Skeletal muscle satellite cell (primary cell): ENCODE measurements at regions not wholly inside any gene's neighbourhood (a gene's known extent, or its start where the extent isn't known, plus 50 kb on each side); places are given as distances from the start of the nearest gene placed in this dataset.
"Not testable (repeated sequence)": the region's sequence is repeated elsewhere in the genome, so short reads cannot be mapped to it uniquely, and the experiment has no call there.

ENCODE experiments used
- H3K27me3 ChIP-seq: 2 replicates; pipeline ENCODE4 v1.7.0; 2013; ENCODE audit warnings: low read length; ENCODE audit not compliant: control insufficient read depth, insufficient read depth
- H3K36me3 ChIP-seq: 2 replicates; pipeline ENCODE4 v1.7.0; 2013; ENCODE audit warnings: mild to moderate bottlenecking, control low read depth, low read length; ENCODE audit not compliant: insufficient read depth
- H3K4me1 ChIP-seq: 2 replicates; pipeline ENCODE4 v1.7.0; 2013; ENCODE audit warnings: low read length; ENCODE audit not compliant: control insufficient read depth, insufficient read depth
- H3K4me2 ChIP-seq: 2 replicates; pipeline ENCODE4 v1.7.0; 2013; ENCODE audit warnings: mild to moderate bottlenecking, low read length
- H3K4me3 ChIP-seq: 2 replicates; pipeline ENCODE4 v1.7.0; 2013; ENCODE audit warnings: low read length
- H3K9ac ChIP-seq: 2 replicates; pipeline ENCODE4 v1.7.0; 2013; ENCODE audit warnings: mild to moderate bottlenecking, low read depth, low read length, moderate library complexity
- H3K9me3 ChIP-seq: replicated peaks from 2 replicates; pipeline ENCODE4 v1.7.0; 2013; ENCODE audit warnings: mild to moderate bottlenecking, control low read depth, low read length

- H3K27me3 ChIP-seq = no peaks in the 10 kb centered on the region
- peaks cover 33% of the 10 kb centered on the region for H3K9me3 ChIP-seq
- no peak overlapping the region for H3K9ac ChIP-seq
- H3K4me1 ChIP-seq = no peaks in the 10 kb centered on the region
- no peaks in the 10 kb centered on the region for H3K36me3 ChIP-seq
- no peak overlapping the region for H3K4me3 ChIP-seq
- no peak overlapping the region for H3K4me2 ChIP-seq
Measured at GRCh38 chr22:48422900-48423480, 1404.7 kb downstream of the BRD1 start.

- Histone ChIP-seq H3K4me1 (no peaks in the 10 kb centered on the region), H3K9ac (no peak overlapping the region), H3K4me2 (no peak overlapping the region), H3K9me3 (peaks cover 9% of the 10 kb centered on the region), H3K27me3 (no peaks in the 10 kb centered on the region), H3K36me3 (no peaks in the 10 kb centered on the region), H3K4me3 (no peak overlapping the region)
Measured at GRCh38 chr22:48418831-48419230, 1408.8 kb downstream of the BRD1 start.

GRCh38 chr22:48417225-48418070, 1410.2 kb downstream of the BRD1 start:
- no peaks in the 10 kb centered on the region for H3K4me1 ChIP-seq
- no peak overlapping the region for H3K4me3 ChIP-seq
- H3K36me3 ChIP-seq = no peaks in the 10 kb centered on the region
- no peaks in the 10 kb centered on the region for H3K27me3 ChIP-seq
- no peak overlapping the region for H3K9ac ChIP-seq
- H3K9me3 ChIP-seq = peaks cover 9% of the 10 kb centered on the region
- no peak overlapping the region for H3K4me2 ChIP-seq

- peaks cover 9% of the 10 kb centered on the region for H3K9me3 ChIP-seq
Measured at GRCh38 chr22:48416396-48417224, 1411.1 kb downstream of the BRD1 start.

GRCh38 chr22:48415520-48415919, 1412.2 kb downstream of the BRD1 start:
- Histone ChIP-seq H3K9me3 (peaks cover 9% of the 10 kb centered on the region), H3K9ac (no peak overlapping the region), H3K4me1 (no peaks in the 10 kb centered on the region), H3K27me3 (no peaks in the 10 kb centered on the region), H3K4me2 (no peak overlapping the region), H3K4me3 (no peak overlapping the region), H3K36me3 (no peaks in the 10 kb centered on the region)

More at GRCh38 chr22:48416396-48417224, 1411.1 kb downstream of the BRD1 start:
- Histone ChIP-seq H3K4me3 (no peak overlapping the region), H3K9ac (no peak overlapping the region), H3K36me3 (no peaks in the 10 kb centered on the region), H3K4me2 (no peak overlapping the region), H3K4me1 (no peaks in the 10 kb centered on the region), H3K27me3 (no peaks in the 10 kb centered on the region)

GRCh38 chr22:48414651-48415050, 1413.0 kb downstream of the BRD1 start:
- Histone ChIP-seq H3K4me1 (no peaks in the 10 kb centered on the region), H3K36me3 (no peaks in the 10 kb centered on the region)

DNA sequence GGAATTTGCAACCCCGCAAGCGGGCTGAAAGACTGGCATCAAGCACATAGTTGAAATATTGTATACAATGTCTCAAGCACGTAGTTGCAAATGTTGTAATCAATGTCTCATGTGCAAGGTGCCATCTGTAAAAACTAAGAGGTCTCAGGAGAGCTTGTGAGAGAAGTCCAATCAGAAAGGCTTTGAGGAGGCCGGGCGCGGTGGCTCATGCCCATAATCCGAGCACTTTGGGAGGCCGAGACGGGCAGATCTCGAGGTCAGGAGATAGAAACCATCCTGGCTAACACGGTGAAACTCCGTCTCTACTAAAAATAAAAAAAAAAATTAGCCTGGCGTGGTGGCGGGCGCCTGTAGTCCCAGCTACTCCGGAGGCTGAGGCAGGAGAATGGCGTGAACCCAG, 1414.7 kb downstream of the BRD1 start:
- not testable (repeated sequence) for H3K9ac ChIP-seq, H3K4me2 ChIP-seq, H3K9me3 ChIP-seq, H3K36me3 ChIP-seq, H3K4me1 ChIP-seq, H3K27me3 ChIP-seq, H3K4me3 ChIP-seq

More at GRCh38 chr22:48414651-48415050, 1413.0 kb downstream of the BRD1 start:
- Histone ChIP-seq H3K27me3 (no peaks in the 10 kb centered on the region), H3K4me2 (no peak overlapping the region), H3K9ac (no peak overlapping the region), H3K4me3 (no peak overlapping the region), H3K9me3 (peaks cover 3% of the 10 kb centered on the region)

GRCh38 chr22:48410536-48410935, 1417.1 kb downstream of the BRD1 start:
- Histone ChIP-seq H3K4me3 (no peak overlapping the region), H3K9me3 (peaks cover 15% of the 10 kb centered on the region), H3K9ac (no peak overlapping the region)

GRCh38 chr22:48407256-48407955, 1420.3 kb downstream of the BRD1 start:
- H3K4me3 ChIP-seq = no peak overlapping the region
- H3K9me3 ChIP-seq = peaks cover 28% of the 10 kb centered on the region
- no peaks in the 10 kb centered on the region for H3K36me3 ChIP-seq
- no peak overlapping the region for H3K9ac ChIP-seq
- no peak overlapping the region for H3K4me2 ChIP-seq
- no peaks in the 10 kb centered on the region for H3K27me3 ChIP-seq
- H3K4me1 ChIP-seq = no peaks in the 10 kb centered on the region

More at GRCh38 chr22:48410536-48410935, 1417.1 kb downstream of the BRD1 start:
- Histone ChIP-seq H3K27me3 (no peaks in the 10 kb centered on the region), H3K4me1 (no peaks in the 10 kb centered on the region), H3K36me3 (no peaks in the 10 kb centered on the region), H3K4me2 (no peak overlapping the region)

DNA sequence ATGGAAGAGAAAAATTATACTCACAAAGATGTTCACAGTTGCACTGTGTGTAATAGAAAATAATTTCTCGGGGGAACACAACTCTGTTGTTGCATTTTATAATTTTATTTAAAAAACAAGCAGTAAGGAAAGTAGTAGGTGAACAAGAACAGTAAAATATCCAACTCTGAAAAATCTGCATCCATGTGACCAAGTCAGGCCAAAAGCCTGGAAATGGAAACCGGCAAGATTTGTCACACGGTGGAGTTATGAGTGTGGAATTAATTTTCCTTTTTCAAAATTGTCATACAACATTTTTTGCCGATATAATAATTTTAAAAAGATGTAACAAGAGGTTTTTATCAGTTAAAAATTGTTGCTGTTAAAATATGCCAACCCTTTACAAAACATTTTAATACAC, 1421.5 kb downstream of the BRD1 start:
- Histone ChIP-seq H3K4me2 (no peak overlapping the region), H3K9me3 (peaks cover 32% of the 10 kb centered on the region), H3K9ac (no peak overlapping the region), H3K27me3 (no peaks in the 10 kb centered on the region), H3K4me1 (no peaks in the 10 kb centered on the region), H3K4me3 (no peak overlapping the region), H3K36me3 (no peaks in the 10 kb centered on the region)

GRCh38 chr22:48405741-48406140, 1421.9 kb downstream of the BRD1 start:
- Histone ChIP-seq H3K4me2 (no peak overlapping the region), H3K4me1 (no peaks in the 10 kb centered on the region), H3K4me3 (no peak overlapping the region), H3K9me3 (peaks cover 32% of the 10 kb centered on the region), H3K27me3 (no peaks in the 10 kb centered on the region), H3K36me3 (no peaks in the 10 kb centered on the region), H3K9ac (no peak overlapping the region)
